Activated T-helper 17 cell treated with anti-CD3 and anti-CD28 coated beads, Interleukin-2, amount 50 U/mL, for 72 hours (primary cell): ENCODE measurements at regions not wholly inside any gene's neighbourhood (a gene's known extent, or its start where the extent isn't known, plus 50 kb on each side); places are given as distances from the start of the nearest gene placed in this dataset.

Experiments
- ATAC-seq: fragments of 150-1000 bp; cut with Tn5 transposase; replicated peaks from 2 replicates; pipeline ENCODE4 v1.10.0; 2021; ENCODE audit warnings: mild to moderate bottlenecking, moderate library complexity
- H3K27ac Mint-ChIP-seq: one replicate; pipeline ENCODE4 v1.8.0; 2022; ENCODE audit warnings: mixed read lengths
- H3K27me3 Mint-ChIP-seq: one replicate; pipeline ENCODE4 v1.8.0; 2022; ENCODE audit warnings: mixed read lengths
- H3K36me3 Mint-ChIP-seq: one replicate; pipeline ENCODE4 v1.8.0; 2022; ENCODE audit warnings: low read depth, mild to moderate bottlenecking, mixed read lengths
- H3K4me1 Mint-ChIP-seq: one replicate; pipeline ENCODE4 v1.8.0; 2022; ENCODE audit warnings: mixed read lengths
- H3K4me3 Mint-ChIP-seq: one replicate; pipeline ENCODE4 v1.8.0; 2022; ENCODE audit warnings: mild to moderate bottlenecking, mixed read lengths
- H3K9me3 Mint-ChIP-seq: one replicate; pipeline ENCODE4 v1.8.0; 2022; ENCODE audit warnings: mixed read lengths

DNA sequence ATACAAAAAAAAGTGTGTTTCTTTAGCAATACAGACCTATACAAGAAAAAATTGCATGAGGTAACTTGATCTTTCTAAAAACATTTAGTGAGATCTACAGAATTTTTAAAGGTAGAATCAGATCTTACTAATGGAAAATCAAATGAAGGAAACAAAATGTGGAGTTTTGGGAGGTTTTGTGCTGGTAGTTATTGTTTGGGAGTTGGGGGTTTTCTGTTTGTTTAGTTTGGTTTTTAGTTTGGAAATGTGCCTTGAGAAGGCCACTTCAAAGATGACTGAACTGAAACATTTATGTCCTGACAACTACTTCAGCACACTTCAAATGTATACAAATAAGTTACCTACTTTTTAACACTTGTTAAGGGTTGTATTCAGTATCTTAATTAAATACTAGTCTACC lies 280.1 kb downstream of the NR2F1-AS1 start:
- no peak for ATAC-seq
- H3K4me3 Mint-ChIP-seq: no peak overlapping the region
- H3K27me3 Mint-ChIP-seq: peaks cover 11% of the 10 kb centered on the region
- H3K9me3 Mint-ChIP-seq: no peaks in the 10 kb centered on the region
- no peaks in the 10 kb centered on the region for H3K36me3 Mint-ChIP-seq
- no peak overlapping the region for H3K27ac Mint-ChIP-seq
- no peaks in the 10 kb centered on the region for H3K4me1 Mint-ChIP-seq

DNA sequence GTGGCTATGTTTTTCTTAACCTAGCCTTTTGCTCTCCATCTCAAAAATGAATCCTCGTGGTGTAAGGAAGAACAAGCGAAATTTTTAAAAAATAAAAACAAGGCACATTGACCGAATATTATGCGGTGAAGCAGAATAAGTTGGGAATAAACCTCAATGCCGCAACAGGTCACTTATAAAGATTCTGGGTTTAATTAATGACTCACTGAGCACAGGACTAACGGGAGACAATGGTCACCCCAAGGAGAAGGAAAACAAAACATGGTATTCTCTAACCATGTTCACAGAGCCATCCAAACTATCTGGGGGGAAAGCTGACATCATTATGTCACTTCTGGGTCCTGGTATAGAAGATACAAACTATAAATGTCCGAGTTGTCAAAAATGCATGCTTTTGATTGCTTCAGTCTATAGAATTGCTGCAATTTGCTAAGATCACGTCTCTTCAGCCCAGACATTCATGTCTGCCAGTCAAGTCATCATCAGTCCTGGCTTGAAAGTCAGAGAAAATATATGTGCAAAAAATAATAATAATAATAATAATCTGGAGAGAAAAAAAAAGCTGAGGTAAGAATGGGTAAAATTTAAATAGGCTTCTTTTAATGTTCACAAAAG lies 280.6 kb downstream of the NR2F1-AS1 start:
- no peak for ATAC-seq
- Mint-ChIP-seq H3K9me3 (no peaks in the 10 kb centered on the region), H3K27me3 (peaks cover 11% of the 10 kb centered on the region), H3K27ac (no peak overlapping the region), H3K4me1 (no peaks in the 10 kb centered on the region), H3K36me3 (no peaks in the 10 kb centered on the region), H3K4me3 (no peak overlapping the region)

DNA sequence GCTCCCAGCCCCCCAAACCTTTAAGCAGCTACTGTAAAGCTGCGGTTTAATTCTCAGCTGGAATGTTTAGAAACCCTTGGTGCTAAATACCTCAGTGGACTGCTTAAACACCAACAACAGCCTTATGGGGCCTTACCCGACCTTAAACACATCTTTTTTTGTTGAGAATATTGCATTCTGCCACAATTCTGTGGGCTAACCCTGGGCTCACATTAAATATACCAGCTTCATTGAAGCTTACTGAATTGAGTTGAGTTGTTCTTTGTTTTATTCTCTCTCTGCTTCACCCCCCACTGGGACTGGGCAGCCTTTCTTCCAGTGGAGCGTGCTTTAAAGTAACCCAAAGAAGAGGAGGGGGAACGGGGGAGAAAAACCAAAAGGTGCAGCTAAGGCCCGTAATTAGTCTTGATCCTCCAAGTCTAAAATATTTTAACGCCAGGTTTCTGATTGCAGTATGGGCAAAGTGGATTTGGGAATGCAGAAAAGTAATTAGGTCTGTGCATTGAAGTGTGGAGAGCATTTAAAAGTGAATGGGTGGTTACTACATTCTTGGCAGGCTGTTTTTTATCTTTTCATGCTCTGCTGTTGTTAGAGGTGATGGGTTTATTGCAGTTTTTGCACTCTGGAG lies 281.2 kb downstream of the NR2F1-AS1 start:
- Mint-ChIP-seq H3K27ac (no peak overlapping the region), H3K4me1 (no peaks in the 10 kb centered on the region), H3K4me3 (no peak overlapping the region), H3K27me3 (peaks cover 7% of the 10 kb centered on the region), H3K9me3 (no peaks in the 10 kb centered on the region), H3K36me3 (no peaks in the 10 kb centered on the region)
- ATAC-seq: no peak

- H3K9me3 Mint-ChIP-seq: peaks cover under 1% of the 10 kb centered on the region
- H3K4me3 Mint-ChIP-seq: no peak overlapping the region
- ATAC-seq: no peak
- no peaks in the 10 kb centered on the region for H3K36me3 Mint-ChIP-seq
- H3K4me1 Mint-ChIP-seq: no peaks in the 10 kb centered on the region
- no peak overlapping the region for H3K27ac Mint-ChIP-seq
- H3K27me3 Mint-ChIP-seq: peaks cover 3% of the 10 kb centered on the region
These were observed 283.9 kb downstream of the NR2F1-AS1 start for GRCh38 chr5:93297116-93297515.

GRCh38 chr5:93296338-93296737 lies 284.7 kb downstream of the NR2F1-AS1 start:
- no peak overlapping the region for H3K27ac Mint-ChIP-seq
- no peak overlapping the region for H3K4me3 Mint-ChIP-seq
- peaks cover 3% of the 10 kb centered on the region for H3K27me3 Mint-ChIP-seq
- peaks cover 6% of the 10 kb centered on the region for H3K9me3 Mint-ChIP-seq
- H3K4me1 Mint-ChIP-seq: no peaks in the 10 kb centered on the region
- ATAC-seq: peak; percentile 49
- no peaks in the 10 kb centered on the region for H3K36me3 Mint-ChIP-seq

DNA sequence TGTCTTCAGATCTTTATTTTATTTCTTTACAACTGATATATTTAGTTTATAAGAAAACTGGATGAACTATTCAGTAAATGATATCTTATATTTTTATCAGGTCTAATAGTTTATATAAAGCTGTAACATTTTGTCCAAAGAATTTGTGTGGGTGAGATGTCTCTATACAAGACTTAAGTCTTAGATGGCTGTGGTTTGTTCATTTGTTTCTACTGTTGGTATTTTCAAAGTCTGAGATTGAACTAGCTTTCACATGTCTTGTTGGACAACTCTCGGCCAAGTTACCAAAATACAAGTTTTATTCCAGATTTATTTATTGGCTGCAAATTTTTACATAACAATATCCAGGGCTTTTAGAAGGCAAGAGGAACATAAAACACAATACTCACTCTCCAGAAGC lies 286.0 kb downstream of the NR2F1-AS1 start:
- H3K4me3 Mint-ChIP-seq: no peak overlapping the region
- peaks cover 6% of the 10 kb centered on the region for H3K9me3 Mint-ChIP-seq
- no peak for ATAC-seq
- H3K27me3 Mint-ChIP-seq: peaks cover 3% of the 10 kb centered on the region
- no peaks in the 10 kb centered on the region for H3K36me3 Mint-ChIP-seq
- H3K27ac Mint-ChIP-seq: no peak overlapping the region
- H3K4me1 Mint-ChIP-seq: no peaks in the 10 kb centered on the region

DNA sequence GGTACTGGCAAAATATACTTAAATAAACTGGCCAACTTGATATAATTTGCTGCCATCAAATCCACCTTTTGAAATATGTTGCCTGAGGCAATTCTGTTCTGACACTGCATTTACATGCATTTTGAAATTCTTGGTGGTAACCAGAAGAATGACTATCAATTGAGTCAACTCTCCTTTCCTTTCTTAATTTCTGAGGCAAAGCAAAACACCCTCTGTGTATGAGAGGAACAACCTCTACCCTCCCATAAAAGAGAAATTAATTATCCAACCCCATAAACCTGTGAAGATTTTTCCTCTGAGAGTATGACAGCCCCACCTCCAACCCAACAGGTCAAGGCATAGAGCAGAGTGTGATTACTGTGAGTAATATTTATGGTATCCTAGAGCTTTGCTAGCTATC lies 286.8 kb downstream of the NR2F1-AS1 start:
- no peaks in the 10 kb centered on the region for H3K4me1 Mint-ChIP-seq
- H3K36me3 Mint-ChIP-seq: no peaks in the 10 kb centered on the region
- peaks cover 3% of the 10 kb centered on the region for H3K27me3 Mint-ChIP-seq
- no peak overlapping the region for H3K27ac Mint-ChIP-seq
- peaks cover 6% of the 10 kb centered on the region for H3K9me3 Mint-ChIP-seq
- H3K4me3 Mint-ChIP-seq: no peak overlapping the region
- ATAC-seq: no peak

GRCh38 chr5:93289942-93290341 lies 291.1 kb downstream of the NR2F1-AS1 start:
- H3K27me3 Mint-ChIP-seq: no peaks in the 10 kb centered on the region
- H3K36me3 Mint-ChIP-seq: no peaks in the 10 kb centered on the region
- no peak overlapping the region for H3K4me3 Mint-ChIP-seq
- H3K27ac Mint-ChIP-seq: no peak overlapping the region
- H3K4me1 Mint-ChIP-seq: no peaks in the 10 kb centered on the region
- ATAC-seq: no peak
- H3K9me3 Mint-ChIP-seq: peaks cover 11% of the 10 kb centered on the region

- Mint-ChIP-seq H3K27ac (no peak overlapping the region), H3K4me1 (no peaks in the 10 kb centered on the region), H3K27me3 (peaks cover 3% of the 10 kb centered on the region), H3K4me3 (no peak overlapping the region), H3K9me3 (peaks cover 5% of the 10 kb centered on the region), H3K36me3 (no peaks in the 10 kb centered on the region)
- no peak for ATAC-seq
These were observed 295.6 kb downstream of the NR2F1-AS1 start for GRCh38 chr5:93285461-93285860.

- H3K27ac Mint-ChIP-seq: no peak overlapping the region
- H3K36me3 Mint-ChIP-seq: no peaks in the 10 kb centered on the region
- H3K4me3 Mint-ChIP-seq: no peak overlapping the region
- peaks cover 5% of the 10 kb centered on the region for H3K9me3 Mint-ChIP-seq
- H3K4me1 Mint-ChIP-seq: no peaks in the 10 kb centered on the region
- peaks cover 3% of the 10 kb centered on the region for H3K27me3 Mint-ChIP-seq
- ATAC-seq: no peak
These were observed 298.8 kb downstream of the NR2F1-AS1 start for GRCh38 chr5:93281980-93282772.

GRCh38 chr5:93280518-93280917 lies 300.5 kb downstream of the NR2F1-AS1 start:
- no peaks in the 10 kb centered on the region for H3K4me1 Mint-ChIP-seq
- no peak overlapping the region for H3K27ac Mint-ChIP-seq
- ATAC-seq: no peak
- no peaks in the 10 kb centered on the region for H3K9me3 Mint-ChIP-seq
- no peak overlapping the region for H3K4me3 Mint-ChIP-seq
- H3K36me3 Mint-ChIP-seq: no peaks in the 10 kb centered on the region
- peaks cover 3% of the 10 kb centered on the region for H3K27me3 Mint-ChIP-seq

DNA sequence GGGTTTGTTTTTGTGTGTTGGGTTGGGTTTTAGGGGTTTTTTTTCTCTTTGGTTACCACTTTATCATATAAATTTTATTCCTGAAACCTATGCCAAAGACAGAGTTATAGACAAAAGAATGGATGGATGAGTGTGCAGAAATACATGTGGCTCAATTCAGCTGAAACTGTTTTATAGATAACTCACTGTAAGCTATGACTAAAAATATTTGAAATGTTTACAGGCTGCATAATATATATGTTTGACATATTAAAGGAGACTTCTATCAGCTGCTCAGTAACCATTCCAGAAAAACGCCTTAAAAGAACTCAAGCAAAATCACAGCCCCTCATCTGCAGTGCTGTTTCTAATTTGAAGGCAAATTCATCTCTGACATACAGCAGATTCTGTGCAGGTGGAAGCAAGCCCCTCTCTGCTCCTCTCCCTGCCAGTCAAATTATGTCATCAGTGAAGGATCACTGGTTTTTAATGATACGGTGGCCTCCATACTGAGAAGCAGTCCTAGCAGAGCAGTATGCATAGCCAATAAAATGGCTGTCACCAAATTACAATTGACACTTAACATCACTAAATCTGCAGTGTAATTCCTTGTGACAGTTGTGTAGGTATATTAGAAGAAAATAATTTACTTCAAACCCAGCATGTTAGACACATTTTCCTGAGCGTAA lies 301.6 kb downstream of the NR2F1-AS1 start:
- Mint-ChIP-seq H3K9me3 (no peaks in the 10 kb centered on the region), H3K36me3 (no peaks in the 10 kb centered on the region), H3K4me3 (no peak overlapping the region), H3K27me3 (peaks cover 3% of the 10 kb centered on the region), H3K4me1 (no peaks in the 10 kb centered on the region), H3K27ac (no peak overlapping the region)
- ATAC-seq: no peak

DNA sequence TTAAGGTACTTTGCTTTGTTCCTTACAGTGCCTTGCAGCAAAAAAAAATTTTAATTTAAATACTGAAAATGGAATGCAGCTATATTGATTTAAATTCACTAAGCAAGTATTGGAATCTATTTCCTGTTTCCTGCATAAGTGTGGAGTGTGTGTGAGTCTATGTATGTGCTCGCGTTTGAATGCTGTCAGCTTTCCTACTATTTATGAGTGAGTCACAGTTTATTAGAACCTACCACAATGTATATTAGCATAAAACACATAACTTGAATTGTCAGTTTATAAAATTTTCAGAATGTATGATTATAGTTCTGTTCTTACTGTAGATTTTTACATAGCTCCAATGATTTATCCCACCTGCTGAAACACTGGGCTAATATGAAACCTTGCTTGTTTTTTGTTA lies 302.1 kb downstream of the NR2F1-AS1 start:
- Mint-ChIP-seq H3K27me3 (peaks cover 3% of the 10 kb centered on the region), H3K4me1 (no peaks in the 10 kb centered on the region), H3K9me3 (no peaks in the 10 kb centered on the region), H3K27ac (no peak overlapping the region), H3K36me3 (no peaks in the 10 kb centered on the region), H3K4me3 (no peak overlapping the region)
- ATAC-seq: no peak

- no peak overlapping the region for H3K27ac Mint-ChIP-seq
- no peaks in the 10 kb centered on the region for H3K27me3 Mint-ChIP-seq
- H3K4me3 Mint-ChIP-seq: no peak overlapping the region
- H3K36me3 Mint-ChIP-seq: no peaks in the 10 kb centered on the region
- no peaks in the 10 kb centered on the region for H3K9me3 Mint-ChIP-seq
- no peaks in the 10 kb centered on the region for H3K4me1 Mint-ChIP-seq
- no peak for ATAC-seq
These were observed 304.0 kb downstream of the NR2F1-AS1 start for GRCh38 chr5:93277051-93277450.

DNA sequence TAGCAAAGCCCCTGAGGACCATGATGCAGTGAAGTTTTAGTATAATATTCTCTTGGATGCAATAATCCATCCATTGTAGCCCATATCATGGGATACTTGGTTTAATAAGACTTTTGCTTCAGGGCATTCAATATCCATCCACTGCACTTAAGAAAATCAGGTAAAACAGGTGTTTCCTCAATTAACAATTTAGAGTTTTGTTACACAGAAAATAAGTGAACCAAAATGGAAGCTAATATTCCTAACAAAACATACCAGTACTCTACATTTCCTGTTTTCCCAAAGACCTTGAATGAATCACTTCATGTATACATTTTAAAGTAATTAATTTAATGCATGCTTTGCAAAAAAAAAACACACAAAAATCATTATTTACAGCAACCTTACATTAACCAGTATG lies 305.6 kb downstream of the NR2F1-AS1 start:
- no peaks in the 10 kb centered on the region for H3K36me3 Mint-ChIP-seq
- H3K27ac Mint-ChIP-seq: no peak overlapping the region
- no peaks in the 10 kb centered on the region for H3K4me1 Mint-ChIP-seq
- no peak for ATAC-seq
- H3K4me3 Mint-ChIP-seq: no peak overlapping the region
- H3K9me3 Mint-ChIP-seq: no peaks in the 10 kb centered on the region
- no peaks in the 10 kb centered on the region for H3K27me3 Mint-ChIP-seq
